ENCODE measurements at regions not wholly inside any gene's neighbourhood (a gene's known extent, or its start where the extent isn't known, plus 50 kb on each side); places are given as distances from the start of the nearest gene placed in this dataset.

GRCh38 chr11:122179961-122180834 lies 64.2 kb upstream of the BLID start:
- Histone ChIP-seq H3K9me3 (ENCODE audit: low read length) (no peaks in the 10 kb centered on the region), H3K4me1 (ENCODE audit: low read length) (no peaks in the 10 kb centered on the region), H4K20me1 (ENCODE audit: insufficient read depth, low read depth, low read length) (no peaks in the 10 kb centered on the region), H2AFZ (ENCODE audit: low read length) (no peak overlapping the region), H3K4me2 (ENCODE audit: low read depth, low read length, poor library complexity, severe bottlenecking) (no peak overlapping the region), H3K36me3 (ENCODE audit: insufficient read depth, low read length) (no peaks in the 10 kb centered on the region), H3K4me3 (ENCODE audit: low read length) (no peak overlapping the region), H3K9ac (ENCODE audit: low read length) (no peak overlapping the region), H3K27ac (ENCODE audit: low read length) (no peak overlapping the region), H3K9me2 (replicated peaks; ENCODE audit: insufficient read depth, low read length) (no peaks in the 10 kb centered on the region), H3K27me3 (ENCODE audit: low read length) (no peaks in the 10 kb centered on the region), H3K79me2 (ENCODE audit: low read length) (no peaks in the 10 kb centered on the region)
- DNase-seq: no peak

DNA sequence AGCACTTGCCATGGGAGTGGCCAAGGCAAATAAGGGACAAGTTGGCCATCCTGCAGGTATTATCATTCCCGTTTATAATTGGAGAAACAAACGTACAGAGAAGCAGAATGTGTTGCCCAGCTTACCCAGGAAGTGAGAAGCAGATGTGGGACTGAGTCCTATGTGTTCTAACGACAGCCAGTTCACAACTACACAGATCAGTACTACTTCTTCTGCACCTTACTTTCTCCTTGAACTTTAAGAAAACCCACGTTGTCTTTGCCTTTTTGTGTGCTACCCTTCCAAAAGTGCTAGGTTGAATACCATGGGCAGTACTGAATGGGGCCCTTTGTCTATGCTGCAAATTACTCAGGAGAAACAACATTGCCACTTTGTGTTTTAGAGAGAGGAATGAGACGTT lies 62.8 kb upstream of the BLID start:
- Histone ChIP-seq H3K36me3 (ENCODE audit: insufficient read depth, low read length) (no peaks in the 10 kb centered on the region), H3K4me3 (ENCODE audit: low read length) (no peak overlapping the region), H3K9me3 (ENCODE audit: low read length) (no peaks in the 10 kb centered on the region), H3K27ac (ENCODE audit: low read length) (no peak overlapping the region), H3K4me1 (ENCODE audit: low read length) (no peaks in the 10 kb centered on the region), H3K27me3 (ENCODE audit: low read length) (no peaks in the 10 kb centered on the region), H4K20me1 (ENCODE audit: insufficient read depth, low read depth, low read length) (no peaks in the 10 kb centered on the region), H3K9me2 (replicated peaks; ENCODE audit: insufficient read depth, low read length) (no peaks in the 10 kb centered on the region), H2AFZ (ENCODE audit: low read length) (no peak overlapping the region), H3K79me2 (ENCODE audit: low read length) (no peaks in the 10 kb centered on the region), H3K4me2 (ENCODE audit: low read depth, low read length, poor library complexity, severe bottlenecking) (no peak overlapping the region), H3K9ac (ENCODE audit: low read length) (no peak overlapping the region)
- DNase-seq: no peak

DNA sequence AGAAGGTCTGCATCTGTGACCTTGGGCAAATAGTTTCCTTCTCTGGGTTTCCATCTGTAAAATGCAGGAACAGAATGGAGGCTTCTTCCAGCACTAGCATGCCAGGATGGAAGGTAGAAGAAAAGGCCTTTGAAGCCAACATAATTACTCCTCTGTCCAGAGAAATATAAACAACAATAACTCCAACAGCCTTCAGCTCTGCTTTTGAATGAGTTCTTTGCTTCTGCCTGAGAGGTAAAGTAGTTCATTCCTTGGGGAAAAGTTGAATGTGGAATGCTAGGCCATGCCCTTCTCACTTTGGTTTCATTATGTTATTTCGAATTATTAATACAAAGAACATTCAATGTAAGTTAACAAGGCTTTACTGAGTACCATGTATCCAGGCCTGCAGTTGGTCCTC lies 61.2 kb upstream of the BLID start:
- no peak for DNase-seq
- H3K36me3 ChIP-seq (ENCODE audit: insufficient read depth, low read length): no peaks in the 10 kb centered on the region
- no peak overlapping the region for H3K9ac ChIP-seq (ENCODE audit: low read length)
- H3K27ac ChIP-seq (ENCODE audit: low read length): no peak overlapping the region
- no peaks in the 10 kb centered on the region for H3K79me2 ChIP-seq (ENCODE audit: low read length)
- H3K4me3 ChIP-seq (ENCODE audit: low read length): no peak overlapping the region
- H3K27me3 ChIP-seq (ENCODE audit: low read length): no peaks in the 10 kb centered on the region
- no peaks in the 10 kb centered on the region for H3K4me1 ChIP-seq (ENCODE audit: low read length)
- no peak overlapping the region for H2AFZ ChIP-seq (ENCODE audit: low read length)
- no peaks in the 10 kb centered on the region for H4K20me1 ChIP-seq (ENCODE audit: insufficient read depth, low read depth, low read length)
- H3K9me3 ChIP-seq (ENCODE audit: low read length): no peaks in the 10 kb centered on the region
- H3K4me2 ChIP-seq (ENCODE audit: low read depth, low read length, poor library complexity, severe bottlenecking): no peak overlapping the region
- no peaks in the 10 kb centered on the region for H3K9me2 ChIP-seq (replicated peaks; ENCODE audit: insufficient read depth, low read length)

DNA sequence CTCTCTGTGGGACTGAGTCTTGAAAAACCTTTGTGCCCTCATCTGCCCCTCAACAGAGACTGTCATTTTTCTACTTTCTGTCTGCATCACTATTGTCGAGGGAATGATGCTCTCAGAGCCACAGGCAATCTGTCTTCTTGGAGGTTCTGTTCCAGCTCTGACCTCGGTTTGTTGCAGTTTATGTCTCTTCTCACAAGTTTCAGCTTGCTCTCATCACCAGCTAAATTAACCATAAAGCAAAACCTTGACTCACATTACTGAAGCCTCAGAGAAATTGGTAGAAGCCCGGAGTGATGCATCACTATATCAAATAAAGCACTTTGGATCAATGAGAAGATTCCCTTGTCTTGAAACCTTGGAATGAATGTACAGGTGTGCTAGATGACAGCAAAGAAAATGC lies 60.6 kb upstream of the BLID start:
- Histone ChIP-seq H3K27me3 (ENCODE audit: low read length) (no peaks in the 10 kb centered on the region), H3K27ac (ENCODE audit: low read length) (no peak overlapping the region), H3K9me2 (replicated peaks; ENCODE audit: insufficient read depth, low read length) (no peaks in the 10 kb centered on the region), H3K9me3 (ENCODE audit: low read length) (no peaks in the 10 kb centered on the region), H3K4me1 (ENCODE audit: low read length) (no peaks in the 10 kb centered on the region), H3K4me3 (ENCODE audit: low read length) (no peak overlapping the region), H3K9ac (ENCODE audit: low read length) (no peak overlapping the region), H3K79me2 (ENCODE audit: low read length) (no peaks in the 10 kb centered on the region), H3K4me2 (ENCODE audit: low read depth, low read length, poor library complexity, severe bottlenecking) (no peak overlapping the region), H4K20me1 (ENCODE audit: insufficient read depth, low read depth, low read length) (no peaks in the 10 kb centered on the region), H2AFZ (ENCODE audit: low read length) (no peak overlapping the region), H3K36me3 (ENCODE audit: insufficient read depth, low read length) (no peaks in the 10 kb centered on the region)
- DNase-seq: no peak

DNA sequence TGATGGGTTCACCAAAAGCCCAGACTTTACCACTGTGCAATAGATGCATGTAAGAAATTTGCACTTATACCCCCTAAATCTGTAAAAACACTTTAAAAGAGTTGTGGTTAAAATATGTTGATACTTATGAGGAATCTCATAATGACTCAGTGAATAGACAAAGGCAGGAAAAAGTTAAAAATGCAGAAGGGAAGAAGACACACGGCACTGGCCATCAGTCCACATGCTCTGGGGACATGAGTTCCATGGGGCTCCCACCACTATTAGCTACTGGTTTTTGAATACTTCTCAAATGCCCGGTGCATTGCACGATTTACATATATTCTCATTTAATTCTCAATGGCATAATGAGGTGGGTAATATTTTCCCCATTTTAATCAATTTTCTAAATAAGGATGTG lies 59.3 kb upstream of the BLID start:
- no peaks in the 10 kb centered on the region for H3K9me3 ChIP-seq (ENCODE audit: low read length)
- no peaks in the 10 kb centered on the region for H4K20me1 ChIP-seq (ENCODE audit: insufficient read depth, low read depth, low read length)
- H3K4me1 ChIP-seq (ENCODE audit: low read length): no peaks in the 10 kb centered on the region
- H3K4me3 ChIP-seq (ENCODE audit: low read length): no peak overlapping the region
- no peak overlapping the region for H2AFZ ChIP-seq (ENCODE audit: low read length)
- no peak for DNase-seq
- no peak overlapping the region for H3K4me2 ChIP-seq (ENCODE audit: low read depth, low read length, poor library complexity, severe bottlenecking)
- no peaks in the 10 kb centered on the region for H3K27me3 ChIP-seq (ENCODE audit: low read length)
- H3K36me3 ChIP-seq (ENCODE audit: insufficient read depth, low read length): no peaks in the 10 kb centered on the region
- H3K9me2 ChIP-seq (replicated peaks; ENCODE audit: insufficient read depth, low read length): no peaks in the 10 kb centered on the region
- no peak overlapping the region for H3K27ac ChIP-seq (ENCODE audit: low read length)
- H3K9ac ChIP-seq (ENCODE audit: low read length): no peak overlapping the region
- H3K79me2 ChIP-seq (ENCODE audit: low read length): no peaks in the 10 kb centered on the region

DNA sequence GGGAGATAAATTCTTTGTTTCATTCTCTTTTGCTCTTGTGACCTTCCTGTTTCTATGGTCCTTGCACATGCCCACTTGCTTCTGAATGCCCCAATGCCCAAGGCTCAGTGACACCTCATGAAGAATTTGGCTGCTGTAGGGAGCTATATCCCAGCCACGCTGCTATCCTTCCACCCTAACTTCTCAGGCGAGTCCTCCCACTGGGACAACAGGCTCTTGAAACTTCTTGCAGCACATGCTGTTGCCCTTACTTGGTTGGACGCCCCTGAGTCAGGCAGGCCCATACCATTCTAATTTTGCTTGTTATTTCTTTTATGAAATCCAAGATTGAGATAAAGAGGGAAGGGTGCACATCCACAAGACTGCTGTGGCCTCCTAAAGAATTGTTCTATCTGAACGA lies 57.6 kb upstream of the BLID start:
- DNase-seq: no peak
- Histone ChIP-seq H3K79me2 (ENCODE audit: low read length) (no peaks in the 10 kb centered on the region), H3K4me3 (ENCODE audit: low read length) (no peak overlapping the region), H3K27ac (ENCODE audit: low read length) (no peak overlapping the region), H4K20me1 (ENCODE audit: insufficient read depth, low read depth, low read length) (no peaks in the 10 kb centered on the region), H3K9me3 (ENCODE audit: low read length) (no peaks in the 10 kb centered on the region), H3K9ac (ENCODE audit: low read length) (no peak overlapping the region), H2AFZ (ENCODE audit: low read length) (no peak overlapping the region), H3K27me3 (ENCODE audit: low read length) (no peaks in the 10 kb centered on the region), H3K9me2 (replicated peaks; ENCODE audit: insufficient read depth, low read length) (no peaks in the 10 kb centered on the region), H3K36me3 (ENCODE audit: insufficient read depth, low read length) (no peaks in the 10 kb centered on the region), H3K4me1 (ENCODE audit: low read length) (no peaks in the 10 kb centered on the region), H3K4me2 (ENCODE audit: low read depth, low read length, poor library complexity, severe bottlenecking) (no peak overlapping the region)

GRCh38 chr11:122173074-122173450 lies 57.0 kb upstream of the BLID start:
- Histone ChIP-seq H3K36me3 (ENCODE audit: insufficient read depth, low read length) (no peaks in the 10 kb centered on the region), H3K9ac (ENCODE audit: low read length) (no peak overlapping the region), H3K4me2 (ENCODE audit: low read depth, low read length, poor library complexity, severe bottlenecking) (no peak overlapping the region), H3K9me2 (replicated peaks; ENCODE audit: insufficient read depth, low read length) (no peaks in the 10 kb centered on the region), H3K4me3 (ENCODE audit: low read length) (no peak overlapping the region), H3K79me2 (ENCODE audit: low read length) (no peaks in the 10 kb centered on the region), H2AFZ (ENCODE audit: low read length) (no peak overlapping the region), H3K4me1 (ENCODE audit: low read length) (no peaks in the 10 kb centered on the region), H4K20me1 (ENCODE audit: insufficient read depth, low read depth, low read length) (no peaks in the 10 kb centered on the region), H3K9me3 (ENCODE audit: low read length) (no peaks in the 10 kb centered on the region), H3K27ac (ENCODE audit: low read length) (no peak overlapping the region), H3K27me3 (ENCODE audit: low read length) (no peaks in the 10 kb centered on the region)
- no peak for DNase-seq

- H3K79me2 ChIP-seq (ENCODE audit: low read length): no peaks in the 10 kb centered on the region
- no peaks in the 10 kb centered on the region for H3K9me3 ChIP-seq (ENCODE audit: low read length)
- no peak overlapping the region for H2AFZ ChIP-seq (ENCODE audit: low read length)
- H3K9me2 ChIP-seq (replicated peaks; ENCODE audit: insufficient read depth, low read length): no peaks in the 10 kb centered on the region
- no peaks in the 10 kb centered on the region for H4K20me1 ChIP-seq (ENCODE audit: insufficient read depth, low read depth, low read length)
- no peaks in the 10 kb centered on the region for H3K4me1 ChIP-seq (ENCODE audit: low read length)
- H3K4me2 ChIP-seq (ENCODE audit: low read depth, low read length, poor library complexity, severe bottlenecking): no peak overlapping the region
- no peak overlapping the region for H3K9ac ChIP-seq (ENCODE audit: low read length)
- no peak overlapping the region for H3K4me3 ChIP-seq (ENCODE audit: low read length)
- no peaks in the 10 kb centered on the region for H3K27me3 ChIP-seq (ENCODE audit: low read length)
- H3K36me3 ChIP-seq (ENCODE audit: insufficient read depth, low read length): no peaks in the 10 kb centered on the region
- no peak overlapping the region for H3K27ac ChIP-seq (ENCODE audit: low read length)
- no peak for DNase-seq
Observed at GRCh38 chr11:122172352-122173073, 56.5 kb upstream of the BLID start.

Data from Karpas-422 (cell line).